Uterus (tissue), 3 donors: ENCODE measurements at regions not wholly inside any gene's neighbourhood (a gene's known extent, or its start where the extent isn't known, plus 50 kb on each side); places are given as distances from the start of the nearest gene placed in this dataset.

Experiments
- DNase-seq, 2 donors: peaks; one replicate each; pipeline ENCODE4 v3.0.0-alpha.2; 2019 to 2020
- H3K27ac ChIP-seq, 2 donors: fragments of 200-600 bp; sonication (generic); 1 replicate in 1 of 2; 2 replicates in 1 of 2; pipeline ENCODE4 v1.5.1; 2016 to 2018
- H3K27me3 ChIP-seq, 2 donors: fragments of 200-600 bp; sonication (generic); one replicate each; pipeline ENCODE4 v1.5.1; 2018 to 2019; ENCODE audit warnings: control low read depth in 1 of 2
- H3K36me3 ChIP-seq, 2 donors: fragments of 200-600 bp; sonication (generic); one replicate each; pipeline ENCODE4 v1.5.1; 2019; ENCODE audit warnings: control low read depth in 1 of 2
- H3K4me1 ChIP-seq, 2 donors: fragments of 200-600 bp; sonication (generic); one replicate each; pipeline ENCODE4 v1.5.1; 2018 to 2019; ENCODE audit warnings: control low read depth in 1 of 2
- H3K4me3 ChIP-seq, 2 donors: fragments of 200-600 bp; sonication (generic); 1 replicate in 1 of 2; 2 replicates in 1 of 2; pipeline ENCODE4 v1.5.1; 2018 to 2019; ENCODE audit warnings: mild to moderate bottlenecking in 1 of 2
- H3K9me3 ChIP-seq, 2 donors: fragments of 200-600 bp; sonication (generic); one replicate each; pipeline ENCODE4 v1.5.1; 2019; ENCODE audit warnings: control low read depth in 1 of 2
- CTCF ChIP-seq, 4 experiments: fragments of 200-600 bp in 2 of 4; fragments of 450-650 bp in 2 of 4; sonication (generic) in 2 of 4; IDR thresholded peaks; one replicate each; pipeline ENCODE4 v1.5.1; 2016 to 2019; ENCODE audit warnings: antibody characterized with exemption in 4 of 4, mild to moderate bottlenecking in 2 of 4, moderate library complexity in 1 of 4
- POLR2A ChIP-seq, 2 donors: fragments of 450-650 bp; IDR thresholded peaks; one replicate each; pipeline ENCODE4 v1.6.1; 2016; ENCODE audit warnings: antibody characterized with exemption in 2 of 2, mild to moderate bottlenecking in 1 of 2, moderate library complexity in 1 of 2
- intact Hi-C: fragments of 100-400 bp; cut with DNase I; formaldehyde crosslinking; loops from one replicate; pipeline ENCODE4 v1.15.1; 2023; ENCODE audit warnings: low total_unique reads
- donor health status: DM: yes; HTN: yes; CAD: no.

GRCh38 chr2:226420646-226421045 lies 379.0 kb downstream of the IRS1 start:
- DNase-seq, result no peak
- Histone ChIP-seq H3K4me1 (no peaks in the 10 kb centered on the region), H3K4me3 (no peak overlapping the region), H3K27ac (no peak overlapping the region), H3K9me3 (no peaks in the 10 kb centered on the region), H3K27me3 (no peaks in the 10 kb centered on the region), H3K36me3 (no peaks in the 10 kb centered on the region)
- TF ChIP-seq CTCF (IDR thresholded peaks at IDR 0.05), result no peak
- TF ChIP-seq POLR2A (IDR thresholded peaks at IDR 0.05), result no peak
- intact Hi-C loops, result no loop called here

- no peak for DNase-seq
- H3K4me3 ChIP-seq, result no peak overlapping the region
- no peaks in the 10 kb centered on the region for H3K9me3 ChIP-seq
- TF ChIP-seq CTCF (IDR thresholded peaks at IDR 0.05) (no peak), POLR2A (IDR thresholded peaks at IDR 0.05) (no peak)
- H3K27ac ChIP-seq, result no peak overlapping the region
- H3K4me1 ChIP-seq, result no peaks in the 10 kb centered on the region
- intact Hi-C loops, result no loop called here
- no peaks in the 10 kb centered on the region for H3K36me3 ChIP-seq
- no peaks in the 10 kb centered on the region for H3K27me3 ChIP-seq
These were observed 381.1 kb downstream of the IRS1 start for GRCh38 chr2:226418521-226418920.

- H3K4me3 ChIP-seq, result no peak overlapping the region
- no peaks in the 10 kb centered on the region for H3K9me3 ChIP-seq
- H3K27me3 ChIP-seq, result no peaks in the 10 kb centered on the region
- TF ChIP-seq POLR2A (IDR thresholded peaks at IDR 0.05) (no peak), CTCF (IDR thresholded peaks at IDR 0.05) (no peak)
- no peaks in the 10 kb centered on the region for H3K4me1 ChIP-seq
- intact Hi-C loops, result no loop called here
- no peaks in the 10 kb centered on the region for H3K36me3 ChIP-seq
- DNase-seq, result no peak
- H3K27ac ChIP-seq, result no peak overlapping the region
These were observed 385.3 kb downstream of the IRS1 start for GRCh38 chr2:226414335-226414734.

- Histone ChIP-seq H3K4me1 (no peaks in the 10 kb centered on the region), H3K27ac (no peak overlapping the region), H3K9me3 (no peaks in the 10 kb centered on the region), H3K27me3 (no peaks in the 10 kb centered on the region), H3K4me3 (no peak overlapping the region), H3K36me3 (no peaks in the 10 kb centered on the region)
- no peak for DNase-seq
- intact Hi-C loops, result no loop called here
- TF ChIP-seq CTCF (IDR thresholded peaks at IDR 0.05) (no peak), POLR2A (IDR thresholded peaks at IDR 0.05) (no peak)
These were observed 386.0 kb downstream of the IRS1 start for GRCh38 chr2:226413498-226414130.

GRCh38 chr2:226411727-226412360 lies 387.8 kb downstream of the IRS1 start:
- H3K4me1 ChIP-seq, result no peaks in the 10 kb centered on the region
- no peak overlapping the region for H3K27ac ChIP-seq
- intact Hi-C loops, result no loop called here
- no peak for DNase-seq
- no peaks in the 10 kb centered on the region for H3K36me3 ChIP-seq
- TF ChIP-seq CTCF (IDR thresholded peaks at IDR 0.05) (no peak), POLR2A (IDR thresholded peaks at IDR 0.05) (no peak)
- H3K27me3 ChIP-seq, result no peaks in the 10 kb centered on the region
- no peaks in the 10 kb centered on the region for H3K9me3 ChIP-seq
- no peak overlapping the region for H3K4me3 ChIP-seq
